GM19238 (cell line): ENCODE measurements at regions not wholly inside any gene's neighbourhood (a gene's known extent, or its start where the extent isn't known, plus 50 kb on each side); places are given as distances from the start of the nearest gene placed in this dataset.
"Not testable (repeated sequence)": the region's sequence is repeated elsewhere in the genome, so short reads cannot be mapped to it uniquely, and the experiment has no call there.

Experiments used
- DNase-seq: peaks from one replicate; pipeline ENCODE4 v3.0.0; 2011; ENCODE audit warnings: low spot score; ENCODE audit not compliant: insufficient read length

DNA sequence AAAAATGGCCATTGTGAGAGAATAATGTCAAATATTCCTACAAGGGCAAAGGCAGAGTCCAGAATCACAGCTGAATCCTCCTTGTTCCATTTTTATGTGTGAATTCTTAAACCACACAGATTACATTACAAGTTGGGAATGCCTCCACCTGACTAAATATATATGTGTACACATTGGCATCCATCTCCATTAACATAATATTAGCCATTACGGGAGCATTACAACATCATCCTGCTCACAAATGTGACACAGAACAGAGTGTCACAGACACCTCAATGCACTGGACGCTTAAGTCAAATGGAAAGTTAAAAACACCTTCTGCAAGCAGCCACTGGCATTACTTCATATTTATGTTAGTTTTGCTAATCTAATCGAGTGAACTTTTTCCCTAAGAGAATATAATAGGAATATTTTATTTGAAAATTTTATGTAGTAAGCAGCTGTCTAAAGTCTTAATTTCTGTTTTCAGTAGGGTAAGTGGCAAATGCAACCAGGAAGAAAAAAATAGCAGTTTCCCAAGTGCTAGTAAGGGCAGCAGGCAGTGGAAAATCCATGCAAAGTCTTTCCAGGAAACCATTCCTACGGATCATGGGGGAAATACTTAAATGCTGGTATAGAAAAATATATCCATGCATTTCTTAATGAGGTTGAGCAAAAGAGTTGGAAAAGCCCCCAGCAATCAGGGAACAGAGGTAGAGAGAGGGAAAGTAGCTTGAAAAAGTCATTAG lies 255.6 kb downstream of the OSR1 start:
- DNase-seq = no peak

DNA sequence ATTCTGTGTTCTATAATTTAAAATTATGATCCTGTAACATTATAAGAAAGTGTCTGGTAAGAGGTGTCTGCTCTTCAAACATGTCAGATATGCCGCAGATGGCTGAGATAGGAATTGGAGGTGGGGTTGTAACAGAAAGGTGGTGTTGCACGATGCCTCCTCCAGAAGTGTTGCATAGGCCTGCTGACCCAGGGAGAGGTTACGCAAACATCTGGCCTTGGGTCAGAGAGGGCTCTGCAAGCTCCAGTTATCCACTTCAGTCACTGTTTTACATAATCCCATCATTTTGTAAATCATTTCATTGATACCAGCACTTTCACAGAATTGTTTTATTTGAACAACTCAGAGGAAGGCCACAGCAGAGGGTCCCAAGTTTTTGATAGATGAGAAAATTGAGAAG lies 256.5 kb downstream of the OSR1 start:
- no peak for DNase-seq

DNA sequence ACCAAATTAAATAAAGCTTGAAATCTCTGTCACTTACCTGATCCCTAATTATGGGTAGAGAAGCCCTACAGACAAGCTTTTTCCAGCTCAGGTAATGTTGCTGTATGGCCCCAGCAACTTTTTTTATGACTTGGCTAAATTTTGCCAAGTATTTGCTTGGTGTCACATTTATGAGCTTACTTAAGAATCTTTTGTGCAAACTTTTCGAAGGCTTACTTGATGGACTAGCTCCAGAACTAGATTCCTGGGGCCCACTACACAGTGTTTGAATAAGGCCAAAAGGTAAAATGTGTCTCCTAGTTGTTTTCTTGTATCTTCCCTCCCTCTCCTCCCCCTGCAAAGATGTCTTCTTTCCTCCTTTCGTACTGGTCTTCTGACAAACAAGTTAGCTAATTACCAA lies 257.9 kb downstream of the OSR1 start:
- no peak for DNase-seq

DNA sequence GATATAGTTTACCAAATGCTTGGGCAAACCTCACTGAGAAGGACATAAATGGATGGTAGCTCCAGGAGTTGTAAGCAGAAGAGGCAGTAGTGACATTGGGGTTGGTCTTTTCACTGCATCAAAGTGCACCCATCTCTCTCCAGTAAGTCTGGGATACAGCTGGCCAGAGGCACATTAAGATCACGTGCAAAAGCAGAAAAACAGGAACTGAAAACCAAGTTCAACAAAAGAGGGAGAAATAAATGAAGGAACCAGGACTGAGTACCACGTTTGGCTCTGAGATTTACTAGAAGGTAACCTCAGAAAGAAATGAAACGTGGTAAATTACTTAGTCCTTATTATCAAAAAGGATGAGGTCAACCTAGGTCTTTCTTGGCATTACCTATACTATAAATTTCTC lies 259.2 kb downstream of the OSR1 start:
- DNase-seq = no peak

DNA sequence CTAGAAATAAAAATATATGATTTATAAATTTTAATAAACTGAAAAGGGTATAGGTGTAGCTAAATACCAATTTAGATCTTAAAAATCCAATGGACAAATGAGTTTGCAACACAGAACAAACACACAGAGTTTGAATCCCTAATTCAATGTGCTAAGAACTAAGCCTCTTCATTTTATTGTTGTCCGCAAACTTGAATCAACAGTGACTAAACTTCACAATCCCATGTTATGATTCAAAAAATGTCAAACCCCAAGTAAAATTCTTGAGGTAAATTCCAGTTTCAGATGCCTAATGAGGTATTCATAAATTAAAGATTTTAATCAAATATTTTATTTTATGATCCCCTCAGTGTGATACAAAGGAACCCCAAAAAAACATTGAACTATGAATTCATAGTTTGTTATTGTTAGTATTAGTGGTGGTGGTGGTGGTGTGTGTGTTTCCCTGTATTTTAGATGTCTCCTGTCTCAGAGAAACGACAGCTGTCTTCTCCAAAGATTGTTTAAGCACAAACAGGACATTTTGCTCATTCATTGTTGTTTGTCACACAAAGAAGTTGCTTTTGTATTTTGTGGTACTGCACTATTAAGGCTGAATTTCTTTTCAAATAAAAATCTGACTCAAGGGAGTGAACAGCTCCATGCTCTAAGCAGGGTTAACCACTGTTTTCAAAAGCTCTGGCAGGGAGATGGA lies 259.8 kb downstream of the OSR1 start:
- DNase-seq = no peak

DNA sequence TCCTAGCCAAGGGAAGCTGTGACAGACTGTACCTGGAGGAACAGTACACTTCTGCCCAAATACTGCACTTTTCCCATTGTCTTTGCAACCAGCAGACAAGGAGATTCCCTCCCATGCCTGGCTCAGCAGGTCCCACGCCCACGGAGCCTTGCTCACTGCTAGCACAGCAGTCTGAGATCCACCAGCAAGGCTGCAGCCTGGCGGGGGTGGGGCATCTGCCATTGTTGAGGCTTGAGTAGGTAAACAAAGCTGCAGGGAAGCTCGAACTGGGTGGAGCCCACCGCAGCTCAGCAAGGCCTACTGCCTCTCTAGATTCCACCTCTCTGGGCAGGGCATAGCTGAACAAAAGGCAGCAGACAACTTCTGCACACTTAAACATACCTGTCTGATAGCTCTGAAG lies 268.9 kb downstream of the OSR1 start:
- DNase-seq = not testable (repeated sequence)

DNA sequence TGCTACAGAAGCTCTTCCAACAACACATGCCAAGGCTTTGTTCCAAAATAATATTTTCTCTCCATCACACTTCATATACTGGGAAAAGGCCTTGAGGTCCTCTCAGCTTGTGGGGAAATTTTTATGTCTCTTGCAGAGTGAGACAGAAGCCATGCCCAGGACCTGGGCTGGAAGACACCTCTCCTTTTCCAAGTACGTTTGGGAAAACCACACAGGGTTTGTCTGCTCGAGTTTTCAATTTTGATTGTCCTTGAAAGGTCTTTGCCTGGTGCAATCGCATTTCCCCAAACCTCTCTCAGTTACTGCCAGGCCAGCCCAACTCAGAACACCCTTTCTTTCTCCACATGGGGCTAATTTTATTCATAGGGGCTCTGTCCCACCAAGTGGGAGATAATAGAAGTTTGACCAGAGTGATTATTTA lies 272.2 kb downstream of the OSR1 start:
- DNase-seq = no peak

DNA sequence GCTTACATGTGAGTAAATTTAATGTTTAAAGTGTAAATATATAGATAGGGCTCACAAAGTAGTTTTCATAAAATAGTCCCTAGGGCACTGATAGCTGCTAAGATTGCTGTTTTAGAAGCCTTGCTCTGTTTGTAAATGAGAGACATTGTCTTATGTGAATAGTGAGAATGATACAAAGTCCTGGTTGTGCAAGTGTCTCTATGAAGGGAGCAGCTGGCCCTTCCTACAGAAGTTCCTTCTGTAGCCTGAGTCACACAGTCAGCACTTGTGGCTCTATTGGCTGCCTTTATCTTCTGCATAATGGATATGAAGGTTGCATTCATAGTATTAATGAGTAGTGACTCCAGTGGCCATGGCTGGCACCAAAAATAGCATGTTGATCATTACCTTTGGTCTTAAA lies 279.7 kb downstream of the OSR1 start:
- DNase-seq = no peak

DNA sequence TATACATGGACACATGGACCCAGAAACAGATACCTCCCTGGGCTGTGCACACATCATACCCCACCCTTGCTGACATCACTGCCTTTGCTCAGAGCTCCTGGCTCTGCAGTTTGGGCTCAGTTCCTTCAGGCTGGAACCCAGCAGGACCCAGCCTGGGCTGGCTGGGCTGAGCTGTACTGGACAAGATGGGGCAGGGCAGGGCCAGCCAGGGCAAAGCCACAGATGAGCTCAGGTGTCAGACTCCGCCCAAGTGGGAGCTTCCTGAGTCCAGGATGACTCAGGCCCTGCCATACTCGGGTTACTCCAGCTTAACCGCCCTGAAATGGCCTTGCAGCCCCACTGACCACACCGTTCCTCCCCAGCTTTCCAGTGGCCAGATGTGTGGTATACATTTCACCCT lies 284.9 kb downstream of the OSR1 start:
- DNase-seq = no peak

DNA sequence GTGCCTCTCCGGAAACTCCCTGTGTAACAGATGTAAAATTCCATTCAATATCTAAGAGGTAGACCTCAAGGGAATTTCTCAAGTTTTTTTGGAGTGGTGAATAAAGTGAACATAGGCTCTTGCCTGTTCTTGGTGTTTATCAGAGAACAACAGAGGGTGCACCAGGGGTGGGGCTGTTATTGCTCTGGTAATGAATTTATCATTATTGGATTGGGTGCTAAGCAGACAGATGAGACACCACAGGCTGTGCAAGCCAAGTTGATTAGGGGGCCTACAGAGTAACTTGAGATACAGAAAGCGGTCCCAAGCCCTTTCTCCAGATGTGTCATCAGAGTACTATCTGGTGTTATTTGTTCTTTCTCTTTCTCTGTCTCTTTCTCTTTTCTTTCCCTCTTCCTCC lies 286.3 kb downstream of the OSR1 start:
- DNase-seq = no peak

DNA sequence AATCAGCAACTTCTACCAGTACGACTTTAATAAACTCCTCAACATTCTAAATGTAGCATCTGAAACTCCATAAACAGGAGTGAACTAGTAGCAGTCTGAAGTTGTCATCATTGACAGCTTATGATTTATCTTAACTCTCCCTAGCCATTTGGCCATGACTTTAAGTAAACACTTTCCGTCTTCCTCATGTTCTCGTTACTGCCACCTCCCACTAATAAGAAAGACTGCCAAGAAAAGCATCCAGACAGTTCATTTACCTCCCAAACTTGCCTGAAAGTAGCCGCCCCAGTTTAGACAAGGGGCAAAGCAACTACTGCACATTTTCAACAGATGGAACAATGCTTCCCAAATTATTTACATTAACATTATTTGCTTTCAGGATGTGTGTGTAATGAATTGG lies 287.5 kb downstream of the OSR1 start:
- DNase-seq = no peak

DNA sequence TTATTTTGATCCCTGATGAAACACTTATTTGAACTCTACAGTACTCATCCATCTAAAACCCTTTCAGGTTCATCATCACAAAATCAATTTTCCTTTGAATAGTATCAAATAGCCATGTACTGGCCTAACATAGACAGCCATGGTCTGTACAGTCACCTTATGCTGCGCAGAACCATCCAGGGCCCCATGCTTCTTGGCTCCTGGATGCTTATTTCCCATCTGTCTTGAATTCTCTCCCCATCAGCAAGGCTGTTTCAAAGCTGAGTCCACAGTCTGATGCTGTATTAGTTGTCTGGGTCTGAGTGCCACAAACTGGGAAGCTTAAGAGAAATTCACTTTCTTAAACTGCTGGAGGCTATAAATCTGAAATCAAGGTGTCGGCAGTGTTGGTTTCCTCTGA lies 290.2 kb downstream of the OSR1 start:
- DNase-seq = no peak

DNA sequence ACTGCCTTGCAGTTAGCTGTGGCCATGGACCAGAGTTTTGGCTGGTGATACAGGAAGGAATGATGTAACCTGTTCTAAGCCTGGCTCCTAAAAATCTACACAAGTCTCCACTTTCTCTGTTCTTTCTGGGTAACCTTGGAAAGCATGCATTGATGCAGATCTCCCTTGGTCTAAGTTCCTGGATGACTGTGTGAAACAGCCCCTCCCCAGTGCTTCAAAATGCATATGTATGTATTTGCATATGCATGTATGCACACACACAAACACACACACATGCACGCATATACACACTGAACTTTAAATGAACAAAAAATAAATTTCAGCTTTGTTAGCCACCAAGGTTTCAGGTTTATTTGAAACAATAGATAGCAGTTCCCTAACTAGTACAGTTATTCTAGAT lies 296.1 kb downstream of the OSR1 start:
- no peak for DNase-seq

DNA sequence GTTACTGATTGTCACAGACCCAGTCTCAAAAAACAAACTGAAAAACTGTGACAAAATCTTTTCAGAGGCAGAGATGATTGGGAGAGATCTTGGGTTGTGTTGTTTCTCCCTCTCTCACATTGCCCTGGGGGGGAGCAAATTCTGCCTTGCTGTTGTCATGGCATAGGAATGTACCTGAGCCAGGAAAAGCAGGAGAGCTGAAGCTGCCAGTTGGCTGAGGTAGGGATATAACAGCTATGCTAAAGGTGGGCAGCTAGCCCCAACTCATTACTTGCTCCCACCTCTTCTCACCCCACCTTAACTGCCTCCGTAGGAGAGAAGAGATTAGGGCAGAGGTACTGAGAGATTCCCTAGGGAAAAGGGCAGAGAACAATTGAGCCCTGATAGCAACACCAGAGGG lies 299.3 kb downstream of the OSR1 start:
- DNase-seq = no peak

DNA sequence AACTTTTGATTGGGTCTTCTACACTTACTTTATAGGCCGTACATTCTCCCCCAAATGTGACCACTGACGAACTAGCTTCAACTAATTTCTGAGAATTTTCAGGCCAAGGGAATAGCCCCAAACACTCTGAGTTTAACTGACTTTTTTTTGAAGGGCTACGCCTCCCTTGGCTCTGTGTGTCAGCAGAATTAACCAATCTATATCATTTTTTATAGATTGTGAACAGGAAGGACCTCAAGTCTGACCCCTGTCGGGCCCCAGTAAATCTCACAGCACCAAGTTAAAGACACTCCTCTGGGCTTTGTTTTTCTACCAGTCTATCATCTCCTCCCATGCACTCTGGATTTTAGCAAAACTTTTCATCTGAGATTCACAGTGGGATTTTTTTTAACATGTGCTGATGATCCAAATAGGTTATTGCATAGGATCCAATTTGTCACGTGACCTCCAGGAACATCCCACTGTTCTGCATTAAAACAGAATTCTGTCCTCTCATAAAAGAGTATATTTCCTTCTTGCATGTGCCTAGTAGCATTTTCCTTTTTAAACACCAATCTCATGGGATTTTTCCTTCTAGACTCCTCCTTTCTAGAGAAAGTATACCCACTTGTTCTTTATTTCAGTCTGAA lies 307.1 kb downstream of the OSR1 start:
- DNase-seq = no peak

DNA sequence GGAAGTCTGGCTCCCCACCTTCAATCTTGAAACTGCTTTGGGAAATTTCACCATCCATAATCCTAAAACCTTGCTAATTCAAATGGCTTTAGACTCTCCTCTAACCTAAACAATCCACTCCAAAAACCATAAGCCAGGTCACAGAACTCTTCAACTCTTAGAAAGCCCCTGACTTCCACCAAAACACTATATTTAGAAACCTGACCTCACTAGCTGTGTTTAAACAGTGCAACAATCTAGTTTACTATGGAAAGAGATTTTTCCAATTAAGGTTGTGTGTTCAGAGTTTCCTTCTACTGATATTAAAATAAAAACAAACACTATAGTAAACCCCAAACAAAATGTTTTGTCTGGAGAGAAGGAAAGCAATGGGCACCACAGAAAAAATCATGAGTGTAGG lies 308.1 kb downstream of the OSR1 start:
- no peak for DNase-seq

DNA sequence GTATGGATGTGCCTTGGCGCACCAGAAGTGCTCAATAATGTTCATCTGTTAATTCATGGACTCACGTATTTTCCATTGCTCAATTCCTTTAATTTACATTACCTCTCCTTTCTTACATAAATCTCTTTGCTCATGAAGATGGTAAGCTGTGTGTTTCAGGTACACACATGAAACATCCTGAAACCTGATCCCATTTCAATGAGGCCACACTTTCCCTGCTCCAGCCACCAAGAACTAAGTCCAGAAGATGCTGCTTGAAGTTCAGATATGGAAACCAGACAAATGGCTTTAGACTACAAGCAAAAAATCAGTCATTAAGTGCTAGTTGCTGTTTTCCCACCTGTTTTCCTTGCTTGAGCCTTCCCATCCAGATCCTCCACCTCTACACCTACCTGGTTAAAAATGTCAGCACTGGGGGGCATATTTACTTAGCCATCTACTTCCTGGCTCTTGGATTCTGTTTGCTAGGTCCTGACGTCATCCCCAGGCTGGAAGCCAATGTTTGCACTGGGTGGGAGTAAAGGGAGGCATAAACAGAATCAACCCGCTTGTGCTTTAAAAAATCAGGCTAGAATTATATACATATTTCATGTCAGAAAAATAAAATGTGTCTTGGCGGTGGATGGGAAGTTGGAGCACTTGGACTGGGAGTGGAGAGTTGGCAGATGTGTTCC lies 309.7 kb downstream of the OSR1 start:
- no peak for DNase-seq

DNA sequence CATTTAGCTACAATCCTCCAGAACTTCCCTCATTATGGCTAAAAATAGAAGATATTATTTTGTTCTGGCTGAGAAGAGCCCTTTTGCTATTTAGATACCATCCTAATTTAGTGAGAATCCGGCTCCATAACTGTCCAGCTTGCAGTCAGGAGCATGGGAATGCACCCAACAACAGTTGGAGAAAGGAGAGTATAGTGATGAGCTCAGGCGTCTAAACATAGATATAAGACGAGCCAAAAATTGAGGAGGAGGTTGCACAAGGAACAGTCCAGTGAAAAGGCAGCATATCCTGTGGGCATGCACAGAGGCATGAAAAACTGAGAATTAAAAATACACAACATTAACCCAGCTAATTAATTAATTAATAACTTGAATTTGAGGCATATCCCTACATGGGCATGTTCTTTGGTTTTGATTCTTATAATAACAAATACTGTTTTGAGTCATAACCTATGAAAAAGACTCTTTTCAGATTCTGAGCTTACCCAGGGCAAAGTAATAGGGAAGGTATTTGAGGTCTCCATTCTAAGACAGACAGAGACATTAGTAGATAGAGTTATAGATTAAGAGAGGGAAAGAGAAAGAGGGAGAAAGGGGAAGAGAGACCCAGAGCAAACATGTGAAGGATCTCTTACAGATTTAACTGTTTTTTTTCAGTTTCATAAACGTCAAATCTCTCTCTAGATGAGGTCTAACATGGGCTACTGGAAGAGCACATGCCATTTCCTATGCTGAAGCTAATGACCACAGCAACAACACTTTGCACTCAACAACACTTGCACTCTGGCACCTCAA lies 311.2 kb downstream of the OSR1 start:
- no peak for DNase-seq

DNA sequence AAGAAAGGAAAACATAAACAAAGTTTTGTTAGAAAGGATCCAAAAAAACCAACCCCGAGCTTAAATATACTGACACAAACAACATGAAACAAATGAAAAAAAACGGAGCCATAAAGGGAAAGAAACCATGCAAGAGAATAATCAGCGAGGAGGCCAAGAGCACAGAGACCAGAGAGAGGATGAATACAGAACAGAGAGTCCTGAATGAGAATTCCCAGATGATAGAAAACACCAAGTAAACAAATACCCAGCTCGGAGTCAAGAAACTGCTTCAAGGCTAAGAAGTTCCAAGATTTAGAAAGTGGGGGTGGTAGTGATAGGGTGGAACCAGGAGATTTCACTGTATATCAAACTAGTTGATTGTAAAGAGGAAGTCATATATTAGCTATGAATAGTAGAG lies 313.3 kb downstream of the OSR1 start:
- DNase-seq = no peak

DNA sequence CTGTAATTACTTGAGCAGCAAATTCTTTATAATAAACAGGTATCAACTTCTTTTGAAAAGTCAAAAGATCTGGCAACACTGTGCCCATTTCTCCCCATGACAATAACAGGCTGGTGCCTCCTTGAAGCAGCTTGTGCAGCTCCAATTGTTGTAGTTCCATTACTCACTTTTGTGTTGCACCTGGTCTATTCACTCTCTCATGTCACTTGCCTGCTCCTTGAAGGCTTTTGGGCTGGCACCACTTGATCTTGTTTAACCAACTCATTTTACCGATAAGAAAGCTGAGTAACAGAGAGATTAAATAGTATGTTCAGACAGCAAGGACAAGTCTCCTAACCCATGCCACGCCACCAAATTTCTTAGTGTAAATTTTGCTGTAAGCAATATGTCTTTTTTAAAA lies 314.5 kb downstream of the OSR1 start:
- DNase-seq = no peak

DNA sequence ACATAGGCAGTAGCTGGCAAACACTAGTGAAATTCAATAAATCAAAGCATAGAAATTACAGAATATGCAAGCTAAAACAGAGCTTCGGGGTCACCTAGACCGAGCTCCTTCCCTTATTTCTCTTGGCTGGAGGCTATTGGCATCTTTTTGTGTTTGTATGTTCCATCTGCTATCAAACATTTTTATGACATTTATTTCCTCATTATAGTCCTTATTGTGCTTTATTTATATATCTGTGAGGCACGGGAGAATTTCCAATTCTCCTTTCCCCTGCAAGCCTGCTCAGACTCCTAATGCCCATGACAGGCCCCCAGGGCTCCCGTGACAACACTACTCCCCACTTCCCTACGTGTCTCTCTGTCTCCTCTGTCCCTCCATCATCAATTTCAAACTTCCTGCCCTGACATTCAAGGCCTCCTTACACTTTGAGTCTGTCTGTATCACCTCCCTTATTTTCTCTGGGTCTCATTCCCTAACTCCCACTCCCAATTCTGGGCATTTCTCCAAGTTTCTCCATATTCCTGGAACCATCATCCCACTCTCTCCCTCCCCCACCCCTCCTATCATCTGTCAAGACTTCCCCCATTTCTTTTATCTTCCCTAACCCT lies 316.9 kb downstream of the OSR1 start:
- DNase-seq = no peak
